ENCODE measurements at regions not wholly inside any gene's neighbourhood (a gene's known extent, or its start where the extent isn't known, plus 50 kb on each side); places are given as distances from the start of the nearest gene placed in this dataset.

DNA sequence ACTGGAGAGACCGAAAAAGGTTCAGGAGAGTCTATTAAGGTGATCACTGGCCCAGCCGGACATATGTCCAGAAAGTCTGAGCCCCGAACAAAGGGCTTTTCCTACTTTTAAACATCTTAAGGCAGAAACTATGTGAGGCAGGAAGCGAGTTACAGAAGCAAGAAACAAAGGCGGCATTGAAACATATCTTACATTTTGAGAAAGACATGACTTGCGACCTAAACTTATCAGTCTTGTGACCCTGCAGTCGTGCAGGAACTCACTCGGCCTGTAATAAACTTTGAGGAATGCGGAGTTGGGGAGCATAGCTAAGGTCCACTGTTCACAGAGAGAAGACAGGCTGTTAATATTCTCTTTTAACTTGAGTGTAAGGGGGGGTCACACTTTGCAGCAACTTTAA, 158.7 kb downstream of the TBX22 start:
- 33% methylated on average over 2 of the region's 9 CpGs; no CpG with 5 or more reads in 1 of the 2 experiments for WGBS, 2 experiments (ENCODE audit: extremely low coverage in 2 of 2, insufficient read length in 1 of 2)
- Histone ChIP-seq H3K18ac (ENCODE audit: low read depth, low read length) (no peak overlapping the region), H3K9me1 (ENCODE audit: insufficient read depth, low read length) (no peaks in the 10 kb centered on the region), H4K5ac (ENCODE audit: low read depth, low read length) (no peak overlapping the region), H3K27me3 (ENCODE audit: control insufficient read depth, insufficient read depth, low read length) (no peaks in the 10 kb centered on the region), H3K9me3 (ENCODE audit: control insufficient read depth, insufficient read depth, low read length) (0 out of 2 replicates have a peak, but pooled peaks cover 2% of the 10 kb centered on the region), H2AFZ (replicated peaks; ENCODE audit: low read length, poor library complexity) (no peak overlapping the region), H4K8ac (ENCODE audit: low read depth in 2 of 2, low read length in 2 of 2) (no peak overlapping the region), H3K36me3 (ENCODE audit: control insufficient read depth, insufficient read depth, low read length) (no peaks in the 10 kb centered on the region), H2BK20ac (ENCODE audit: low read depth, low read length) (no peak overlapping the region), H3K4ac (ENCODE audit: low read depth, low read length) (no peak overlapping the region), H3K79me1 (ENCODE audit: low read depth in 1 of 2, low read length in 2 of 2) (no peaks in the 10 kb centered on the region), H4K91ac (ENCODE audit: insufficient read depth, low read depth, low read length) (no peak overlapping the region), H4K20me1 (ENCODE audit: insufficient read depth, low read length) (no peaks in the 10 kb centered on the region), H2BK5ac (ENCODE audit: low read depth, low read length, poor library complexity, severe bottlenecking) (no peak overlapping the region), H3K4me3 (ENCODE audit: insufficient read depth, low read depth, low read length) (no peak overlapping the region), H2BK15ac (ENCODE audit: low read depth, low read length) (no peak overlapping the region), H3K4me2 (ENCODE audit: low read depth, low read length) (no peak overlapping the region), H2AK5ac (ENCODE audit: low read depth, low read length) (no peak overlapping the region), H3K23ac (ENCODE audit: low read depth, low read length) (no peak overlapping the region), H3K56ac (ENCODE audit: extremely low read depth, insufficient read depth, low read length) (no peak overlapping the region), H2BK120ac (ENCODE audit: low read depth, low read length) (no peak overlapping the region), H2AK9ac (replicated peaks; ENCODE audit: low read depth, low read length, poor library complexity) (no peak overlapping the region), H3K27ac (ENCODE audit: insufficient read depth, low read length) (no peak overlapping the region), H3K9ac (ENCODE audit: low read depth, low read length) (no peak overlapping the region), H3K14ac (replicated peaks; ENCODE audit: low read depth, low read length) (no peak overlapping the region), H3K4me1 (ENCODE audit: control insufficient read depth, insufficient read depth, low read length) (no peaks in the 10 kb centered on the region)
- intact Hi-C loops (cut with micrococcal nuclease), result no loop called here
- no peak for ATAC-seq (ENCODE audit: low read depth)
- no TSS peak for BruUV-seq (replicated peaks)
- in situ Hi-C loops (cut with MboI; ENCODE audit: low sequenced_read_pairs), result no loop called here
- dilution Hi-C loops (cut with HindIII; ENCODE audit: low sequenced_read_pairs, unreplicated experiment), result no loop called here
- no peak for DNase-seq
- CTCF ChIA-PET, result no interaction called here
- POLR2A ChIA-PET (ENCODE audit: unreplicated experiment), result no interaction called here
- TF ChIP-seq NFE2L2 (IDR thresholded peaks at IDR 0.05; ENCODE audit: low read depth, low read length) (no peak), FOS (IDR thresholded peaks at IDR 0.05; ENCODE audit: low read depth, low read length) (no peak), MAFK (IDR thresholded peaks at IDR 0.05; ENCODE audit: low read depth, low read length) (no peak)
